ENCODE measurements at regions not wholly inside any gene's neighbourhood (a gene's known extent, or its start where the extent isn't known, plus 50 kb on each side); places are given as distances from the start of the nearest gene placed in this dataset.

DNA sequence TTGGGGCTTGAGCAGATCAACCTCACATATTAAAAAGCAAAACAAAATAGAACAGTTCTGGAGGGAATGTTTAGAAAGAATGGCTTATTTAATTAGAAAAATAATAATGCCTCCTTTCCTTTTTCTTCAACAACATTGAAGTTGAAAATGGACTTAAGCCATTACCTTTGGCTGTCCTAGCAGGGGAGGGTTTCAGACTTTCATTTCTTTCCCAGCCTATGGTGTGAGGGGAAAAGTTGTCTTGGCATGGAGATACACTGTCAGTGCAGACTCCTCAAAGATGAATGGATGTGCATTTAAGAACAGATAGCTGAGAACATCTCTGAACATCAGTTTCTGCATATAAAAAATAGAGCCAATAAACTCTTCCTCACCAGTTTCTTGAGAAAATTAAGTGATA is 169.5 kb downstream of the PAX1 start:
- Histone ChIP-seq H3F3A (ENCODE audit: control insufficient read depth, insufficient read depth) (no peaks in the 10 kb centered on the region), H3K36me3 (ENCODE audit: control insufficient read depth, low read length) (no peaks in the 10 kb centered on the region), H3K79me2 (ENCODE audit: control insufficient read depth, low read length) (no peaks in the 10 kb centered on the region), H3K4me2 (ENCODE audit: low read length) (no peak overlapping the region), H3K27ac (ENCODE audit: low read depth, low read length) (no peak overlapping the region), H3K4me3 (ENCODE audit: low read length) (no peak overlapping the region), H4K20me1 (ENCODE audit: control insufficient read depth, insufficient read depth, low read depth, low read length) (no peaks in the 10 kb centered on the region), H3K4me1 (ENCODE audit: control insufficient read depth, low read length) (no peaks in the 10 kb centered on the region), H3K27me3 (ENCODE audit: control insufficient read depth, low read length) (no peaks in the 10 kb centered on the region), H3K9me2 (replicated peaks; ENCODE audit: control insufficient read depth, low read length) (no peaks in the 10 kb centered on the region), H3K9me3 (ENCODE audit: control insufficient read depth, insufficient read depth, low read length) (no peaks in the 10 kb centered on the region)
- TF ChIP-seq EZH2phosphoT487 (IDR thresholded peaks at IDR 0.05; ENCODE audit: borderline replicate concordance, low read length): no peak
- TF ChIP-seq, protein P1, sequence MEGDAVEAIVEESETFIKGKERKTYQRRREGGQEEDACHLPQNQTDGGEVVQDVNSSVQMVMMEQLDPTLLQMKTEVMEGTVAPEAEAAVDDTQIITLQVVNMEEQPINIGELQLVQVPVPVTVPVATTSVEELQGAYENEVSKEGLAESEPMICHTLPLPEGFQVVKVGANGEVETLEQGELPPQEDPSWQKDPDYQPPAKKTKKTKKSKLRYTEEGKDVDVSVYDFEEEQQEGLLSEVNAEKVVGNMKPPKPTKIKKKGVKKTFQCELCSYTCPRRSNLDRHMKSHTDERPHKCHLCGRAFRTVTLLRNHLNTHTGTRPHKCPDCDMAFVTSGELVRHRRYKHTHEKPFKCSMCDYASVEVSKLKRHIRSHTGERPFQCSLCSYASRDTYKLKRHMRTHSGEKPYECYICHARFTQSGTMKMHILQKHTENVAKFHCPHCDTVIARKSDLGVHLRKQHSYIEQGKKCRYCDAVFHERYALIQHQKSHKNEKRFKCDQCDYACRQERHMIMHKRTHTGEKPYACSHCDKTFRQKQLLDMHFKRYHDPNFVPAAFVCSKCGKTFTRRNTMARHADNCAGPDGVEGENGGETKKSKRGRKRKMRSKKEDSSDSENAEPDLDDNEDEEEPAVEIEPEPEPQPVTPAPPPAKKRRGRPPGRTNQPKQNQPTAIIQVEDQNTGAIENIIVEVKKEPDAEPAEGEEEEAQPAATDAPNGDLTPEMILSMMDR (IDR thresholded peaks at IDR 0.05; ENCODE audit: low read depth, low read length, poor library complexity, severe bottlenecking): no peak

DNA sequence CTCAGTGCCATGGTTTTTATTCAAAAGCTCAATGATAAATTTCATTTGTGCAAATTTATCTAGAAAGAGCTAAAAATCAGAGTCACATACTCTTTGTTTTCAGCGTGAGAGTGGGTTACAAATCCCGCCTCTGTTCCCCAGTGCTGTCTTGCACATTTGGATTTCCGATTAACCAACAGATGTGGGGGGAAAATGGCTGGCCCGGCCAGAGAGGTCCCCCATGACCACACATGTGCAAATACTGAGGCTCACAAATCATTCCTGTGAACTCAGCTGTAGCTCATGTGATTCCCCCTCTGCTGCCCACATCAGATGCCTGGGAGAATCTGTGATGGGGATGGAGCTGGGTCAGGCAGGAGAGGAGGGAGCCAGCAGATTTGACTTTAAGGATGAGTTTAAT is 168.7 kb downstream of the PAX1 start:
- Histone ChIP-seq H3K4me2 (ENCODE audit: low read length) (no peak overlapping the region), H3K79me2 (ENCODE audit: control insufficient read depth, low read length) (no peaks in the 10 kb centered on the region), H3K9me3 (ENCODE audit: control insufficient read depth, insufficient read depth, low read length) (no peaks in the 10 kb centered on the region), H3K4me1 (ENCODE audit: control insufficient read depth, low read length) (no peaks in the 10 kb centered on the region), H3K4me3 (ENCODE audit: low read length) (no peak overlapping the region), H4K20me1 (ENCODE audit: control insufficient read depth, insufficient read depth, low read depth, low read length) (no peaks in the 10 kb centered on the region), H3K36me3 (ENCODE audit: control insufficient read depth, low read length) (no peaks in the 10 kb centered on the region), H3K27me3 (ENCODE audit: control insufficient read depth, low read length) (no peaks in the 10 kb centered on the region), H3K9me2 (replicated peaks; ENCODE audit: control insufficient read depth, low read length) (no peaks in the 10 kb centered on the region), H3F3A (ENCODE audit: control insufficient read depth, insufficient read depth) (no peaks in the 10 kb centered on the region), H3K27ac (ENCODE audit: low read depth, low read length) (no peak overlapping the region)
- TF ChIP-seq, protein P1 (IDR thresholded peaks at IDR 0.05; ENCODE audit: low read depth, low read length, poor library complexity, severe bottlenecking): no peak
- TF ChIP-seq EZH2phosphoT487 (IDR thresholded peaks at IDR 0.05; ENCODE audit: borderline replicate concordance, low read length): no peak

DNA sequence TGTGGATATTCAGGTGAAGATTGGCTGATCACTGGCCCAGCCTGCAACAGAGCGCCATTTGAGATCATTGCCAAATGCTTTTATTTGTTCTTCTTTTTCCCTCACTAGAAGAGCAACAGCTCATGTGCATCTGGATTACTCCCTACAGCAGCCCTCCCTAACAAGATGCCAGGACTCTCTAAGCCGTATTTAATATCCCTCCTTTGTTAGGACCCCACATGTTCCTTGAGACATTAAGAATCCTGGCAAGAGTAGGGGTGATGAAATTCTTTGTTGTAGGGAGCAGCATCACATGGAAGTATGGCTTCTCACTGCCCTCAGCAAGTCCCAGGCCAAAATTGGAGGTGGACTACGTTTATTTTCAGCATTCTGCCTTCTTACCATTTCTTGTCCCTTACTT is 167.8 kb downstream of the PAX1 start:
- TF ChIP-seq EZH2phosphoT487 (IDR thresholded peaks at IDR 0.05; ENCODE audit: borderline replicate concordance, low read length): no peak
- TF ChIP-seq, protein P1 (IDR thresholded peaks at IDR 0.05; ENCODE audit: low read depth, low read length, poor library complexity, severe bottlenecking): no peak
- no peak overlapping the region for H3K4me3 ChIP-seq (ENCODE audit: low read length)
- no peaks in the 10 kb centered on the region for H3K27me3 ChIP-seq (ENCODE audit: control insufficient read depth, low read length)
- no peaks in the 10 kb centered on the region for H3K36me3 ChIP-seq (ENCODE audit: control insufficient read depth, low read length)
- H3K4me2 ChIP-seq (ENCODE audit: low read length): no peak overlapping the region
- H3K9me2 ChIP-seq (replicated peaks; ENCODE audit: control insufficient read depth, low read length): no peaks in the 10 kb centered on the region
- H3K27ac ChIP-seq (ENCODE audit: low read depth, low read length): no peak overlapping the region
- H3K4me1 ChIP-seq (ENCODE audit: control insufficient read depth, low read length): no peaks in the 10 kb centered on the region
- H4K20me1 ChIP-seq (ENCODE audit: control insufficient read depth, insufficient read depth, low read depth, low read length): no peaks in the 10 kb centered on the region
- no peaks in the 10 kb centered on the region for H3K9me3 ChIP-seq (ENCODE audit: control insufficient read depth, insufficient read depth, low read length)
- H3K79me2 ChIP-seq (ENCODE audit: control insufficient read depth, low read length): no peaks in the 10 kb centered on the region
- H3F3A ChIP-seq (ENCODE audit: control insufficient read depth, insufficient read depth): no peaks in the 10 kb centered on the region

DNA sequence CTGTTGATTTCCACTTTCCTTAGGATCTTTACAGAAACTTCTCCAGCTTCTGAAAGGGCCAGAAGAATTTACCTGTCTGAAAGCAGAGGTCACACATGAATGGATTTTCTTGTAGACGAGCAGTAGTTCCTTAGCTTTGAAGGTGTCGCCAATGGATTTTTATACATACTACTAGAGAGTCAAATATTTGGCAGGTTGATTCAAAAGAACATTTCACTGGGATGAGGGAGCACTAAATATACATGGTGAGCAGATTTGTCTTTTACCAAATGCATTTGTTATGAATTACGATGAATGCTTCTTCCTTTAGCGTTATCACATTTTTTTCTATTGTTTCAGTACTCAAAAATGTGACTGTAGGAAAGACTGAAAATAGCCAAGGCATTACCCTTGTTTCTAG is 162.3 kb downstream of the PAX1 start:
- no peaks in the 10 kb centered on the region for H3F3A ChIP-seq (ENCODE audit: control insufficient read depth, insufficient read depth)
- no peaks in the 10 kb centered on the region for H3K27me3 ChIP-seq (ENCODE audit: control insufficient read depth, low read length)
- no peaks in the 10 kb centered on the region for H3K9me2 ChIP-seq (replicated peaks; ENCODE audit: control insufficient read depth, low read length)
- H4K20me1 ChIP-seq (ENCODE audit: control insufficient read depth, insufficient read depth, low read depth, low read length): no peaks in the 10 kb centered on the region
- no peaks in the 10 kb centered on the region for H3K36me3 ChIP-seq (ENCODE audit: control insufficient read depth, low read length)
- no peaks in the 10 kb centered on the region for H3K9me3 ChIP-seq (ENCODE audit: control insufficient read depth, insufficient read depth, low read length)
- H3K79me2 ChIP-seq (ENCODE audit: control insufficient read depth, low read length): no peaks in the 10 kb centered on the region
- no peak overlapping the region for H3K4me2 ChIP-seq (ENCODE audit: low read length)
- TF ChIP-seq EZH2phosphoT487 (IDR thresholded peaks at IDR 0.05; ENCODE audit: borderline replicate concordance, low read length): no peak
- TF ChIP-seq, protein P1 (IDR thresholded peaks at IDR 0.05; ENCODE audit: low read depth, low read length, poor library complexity, severe bottlenecking): no peak
- no peak overlapping the region for H3K27ac ChIP-seq (ENCODE audit: low read depth, low read length)
- no peaks in the 10 kb centered on the region for H3K4me1 ChIP-seq (ENCODE audit: control insufficient read depth, low read length)
- H3K4me3 ChIP-seq (ENCODE audit: low read length): no peak overlapping the region

All from DOHH2 (cell line).